ENCODE measurements at regions not wholly inside any gene's neighbourhood (a gene's known extent, or its start where the extent isn't known, plus 50 kb on each side); places are given as distances from the start of the nearest gene placed in this dataset.

- intact Hi-C loops (cut with DNase I) = no loop called here
- WGBS, 2 donors = 82 to 85% methylated on average over 8 of the region's 8 CpGs
- ATAC-seq = no peak
- Histone ChIP-seq H3K9me3 (no peaks in the 10 kb centered on the region), H3K4me1 (peaks cover 0 to 12% (median 0%) of the 10 kb centered on the region in 9 donors), H3K4me3 (no peak overlapping the region), H3K27me3 (peaks cover 0 to 15% (median 0%) of the 10 kb centered on the region in 7 donors), H3K36me3 (no peaks in the 10 kb centered on the region), H3K27ac (no peak overlapping the region)
- DNase-seq = no peak
- TF ChIP-seq CTCF (IDR thresholded peaks at IDR 0.05) = no peak
These were observed 166.7 kb downstream of the PTPN20 start for GRCh38 chr10:47077941-47078340.

- no peak for DNase-seq
- peaks cover 0 to 15% (median 0%) of the 10 kb centered on the region in 7 donors for H3K27me3 ChIP-seq
- WGBS, 2 donors = 84 to 87% methylated on average over 8 of the region's 8 CpGs
- no peak overlapping the region for H3K27ac ChIP-seq
- H3K4me1 ChIP-seq = peaks cover 0 to 12% (median 0%) of the 10 kb centered on the region in 9 donors
- no peak for ATAC-seq
- H3K36me3 ChIP-seq = no peaks in the 10 kb centered on the region
- TF ChIP-seq CTCF (IDR thresholded peaks at IDR 0.05) = no peak
- H3K4me3 ChIP-seq = no peak overlapping the region
- intact Hi-C loops (cut with DNase I) = no loop called here
- H3K9me3 ChIP-seq = no peaks in the 10 kb centered on the region
These were observed 167.4 kb downstream of the PTPN20 start for GRCh38 chr10:47078393-47079203.

GRCh38 chr10:47079204-47079580 lies 168.0 kb downstream of the PTPN20 start:
- Histone ChIP-seq H3K27ac (no peak overlapping the region), H3K4me3 (no peak overlapping the region), H3K4me1 (peaks cover 0 to 12% (median 0%) of the 10 kb centered on the region in 9 donors), H3K9me3 (no peaks in the 10 kb centered on the region), H3K27me3 (peaks cover 0 to 15% (median 0%) of the 10 kb centered on the region in 7 donors), H3K36me3 (no peaks in the 10 kb centered on the region)
- intact Hi-C loops (cut with DNase I) = no loop called here
- no peak for ATAC-seq
- no peak for DNase-seq
- TF ChIP-seq CTCF (IDR thresholded peaks at IDR 0.05) = no peak
- 80 to 85% methylated on average over 3 of the region's 3 CpGs for WGBS, 2 donors

- ATAC-seq = no peak
- intact Hi-C loops (cut with DNase I) = no loop called here
- no peak for DNase-seq
- Histone ChIP-seq H3K4me3 (no peak overlapping the region), H3K36me3 (no peaks in the 10 kb centered on the region), H3K27me3 (peaks cover 0 to 15% (median 0%) of the 10 kb centered on the region in 7 donors), H3K9me3 (no peaks in the 10 kb centered on the region), H3K27ac (no peak overlapping the region), H3K4me1 (peaks cover 0 to 12% (median 0%) of the 10 kb centered on the region in 9 donors)
- WGBS, 2 donors = 64 to 70% methylated on average over 4 of the region's 4 CpGs
- TF ChIP-seq CTCF (IDR thresholded peaks at IDR 0.05) = no peak
These were observed 170.0 kb downstream of the PTPN20 start for GRCh38 chr10:47081264-47081663.
